Heart right ventricle (tissue), 16 donors: ENCODE measurements at regions not wholly inside any gene's neighbourhood (a gene's known extent, or its start where the extent isn't known, plus 50 kb on each side); places are given as distances from the start of the nearest gene placed in this dataset.
"Not testable (repeated sequence)": the region's sequence is repeated elsewhere in the genome, so short reads cannot be mapped to it uniquely, and the experiment has no call there.

Experiments used
- ATAC-seq, 8 donors: fragments of 200-7000 bp; cut with Tn5 transposase; one replicate each; pipeline ENCODE4 v1.9.1; 2020; ENCODE audit warnings: mild to moderate bottlenecking in 8 of 8, moderate library complexity in 8 of 8, moderate number of reproducible peaks in 1 of 8
- DNase-seq, 2 donors: peaks; one replicate each; pipeline ENCODE4 v3.0.0-alpha.2; 2020
- H3K27ac ChIP-seq, 10 donors: fragments of 200-600 bp; sonication (generic) in 2 of 10; one replicate each; pipeline versions ENCODE4 v1.5.0 to v1.8.0; 2020 to 2022; ENCODE audit warnings: mild to moderate bottlenecking in 3 of 10
- H3K27me3 ChIP-seq, 7 donors: fragments of 200-600 bp; one replicate each; pipeline ENCODE4 v1.8.0; 2021 to 2022; ENCODE audit warnings: mild to moderate bottlenecking in 2 of 7
- H3K36me3 ChIP-seq, 9 donors: fragments of 200-600 bp; sonication (generic) in 1 of 9; one replicate each; pipeline versions ENCODE4 v1.5.0 to v1.8.0; 2020 to 2022; ENCODE audit warnings: mild to moderate bottlenecking in 2 of 9
- H3K4me1 ChIP-seq, 9 donors: fragments of 200-600 bp; sonication (generic) in 1 of 9; one replicate each; pipeline versions ENCODE4 v1.5.0 to v1.8.0; 2020 to 2022; ENCODE audit warnings: mild to moderate bottlenecking in 4 of 9
- H3K4me3 ChIP-seq, 10 donors: fragments of 200-600 bp; sonication (generic) in 2 of 10; one replicate each; pipeline versions ENCODE4 v1.5.0 to v1.8.0; 2020 to 2022; ENCODE audit warnings: mild to moderate bottlenecking in 7 of 10, moderate library complexity in 2 of 10
- H3K9me3 ChIP-seq, 11 donors: fragments of 200-600 bp in 10 of 11; sonication (generic) in 2 of 11; one replicate each; pipeline versions ENCODE4 v1.5.0 to v1.8.0; 2013 to 2022; ENCODE audit warnings: mild to moderate bottlenecking in 2 of 11, control low read depth in 1 of 11, moderate library complexity in 1 of 11
- WGBS, 2 donors: extraction: QIAGEN DNeasy Blood & Tissue Kit; methylation state at CpG; one replicate each; pipeline ENCODE4 v1.1.7; 2013; ENCODE audit warnings: inconsistent platforms in 1 of 2; 5-methylcytosine and 5-hydroxymethylcytosine counted together
- intact Hi-C, 10 donors: fragments of 100-400 bp; cut with DNase I; formaldehyde crosslinking; loops; one replicate each; pipeline versions ENCODE4 v1.11.1 to v1.14.2; 2022
- TF ChIP-seq, protein P1 (sequence below), 9 donors: fragments of 200-600 bp; sonication (generic) in 2 of 9; IDR thresholded peaks; one replicate each; pipeline versions ENCODE4 v1.5.0 to v1.8.0; 2021 to 2022; ENCODE audit warnings: antibody characterized with exemption in 9 of 9, mild to moderate bottlenecking in 5 of 9, moderate library complexity in 1 of 9
- donor health status: Arrhythmogenic right ventricular cardiomyopathy.
- donor health status: ischemic (EF 13 %, LVEDD 7.1; RV severe dilation, severe dysfunction).
- donor health status: healthy with polysubstance abuse.
- donor health status: DM: no; HTN: yes; CAD: no.
- donor health status: DM: no; HTN: no; CAD: no.
- donor health status: ischemic (EF 25% LVEDD 6.9; RV normal size, moderate dysfunction).
- donor health status: ischemic (EF 25% LVEDD 5.7; RV mildly dilated, moderate dysfunction).
- donor health status: healthy.
- donor health status: DM: yes; HTN: yes; CAD: no.
- donor health status: Ischemic cardiomyopathy.
- donor health status: ischemic (EF 35%, LVEDD 5.7; RV mildly dilated, moderate dysfunction).
- donor health status: nonischemic (EF 11% LVEDD 7.7; RV severe dilation, severe dysfunction).
- donor health status: DM: yes; HTN: yes; CAD: no.
- donor health status: PGD.
- donor health status: ischemic (EF 29% LVEDD 5.4; RV normal size, mild dysfunction).
- donor health status: nonischemic (EF 23%, LVEDD 6.1; RV moderate dilation, normal function).

DNA sequence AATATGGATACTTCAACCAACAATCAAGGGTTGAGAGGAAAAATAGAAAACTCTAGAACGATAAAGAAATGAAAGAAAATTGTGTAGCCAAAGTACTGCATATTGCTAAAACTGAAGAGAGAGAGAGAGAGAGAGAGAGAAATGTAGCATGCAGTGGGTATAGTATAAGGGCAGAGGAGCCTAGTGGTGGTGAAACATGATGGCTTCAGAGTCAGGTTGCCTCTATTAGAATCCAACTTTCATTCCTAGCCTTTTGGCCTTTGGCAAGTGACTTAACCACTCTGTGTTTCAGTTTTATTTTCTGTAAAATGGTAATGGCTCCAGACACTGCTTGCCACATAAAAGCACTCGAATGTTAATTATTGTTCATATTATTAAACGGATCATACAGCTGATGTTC is 71.2 kb upstream of the NAF1 start:
- Histone ChIP-seq H3K4me3 (no peak overlapping the region), H3K27me3 (no peaks in the 10 kb centered on the region), H3K27ac (no peak overlapping the region), H3K4me1 (no peaks in the 10 kb centered on the region), H3K36me3 (no peaks in the 10 kb centered on the region), H3K9me3 (peaks cover 0 to 14% (median 0%) of the 10 kb centered on the region in 11 donors)
- TF ChIP-seq, protein P1, sequence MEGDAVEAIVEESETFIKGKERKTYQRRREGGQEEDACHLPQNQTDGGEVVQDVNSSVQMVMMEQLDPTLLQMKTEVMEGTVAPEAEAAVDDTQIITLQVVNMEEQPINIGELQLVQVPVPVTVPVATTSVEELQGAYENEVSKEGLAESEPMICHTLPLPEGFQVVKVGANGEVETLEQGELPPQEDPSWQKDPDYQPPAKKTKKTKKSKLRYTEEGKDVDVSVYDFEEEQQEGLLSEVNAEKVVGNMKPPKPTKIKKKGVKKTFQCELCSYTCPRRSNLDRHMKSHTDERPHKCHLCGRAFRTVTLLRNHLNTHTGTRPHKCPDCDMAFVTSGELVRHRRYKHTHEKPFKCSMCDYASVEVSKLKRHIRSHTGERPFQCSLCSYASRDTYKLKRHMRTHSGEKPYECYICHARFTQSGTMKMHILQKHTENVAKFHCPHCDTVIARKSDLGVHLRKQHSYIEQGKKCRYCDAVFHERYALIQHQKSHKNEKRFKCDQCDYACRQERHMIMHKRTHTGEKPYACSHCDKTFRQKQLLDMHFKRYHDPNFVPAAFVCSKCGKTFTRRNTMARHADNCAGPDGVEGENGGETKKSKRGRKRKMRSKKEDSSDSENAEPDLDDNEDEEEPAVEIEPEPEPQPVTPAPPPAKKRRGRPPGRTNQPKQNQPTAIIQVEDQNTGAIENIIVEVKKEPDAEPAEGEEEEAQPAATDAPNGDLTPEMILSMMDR (IDR thresholded peaks at IDR 0.05): no peak
- 78 to 79% methylated on average over 3 of the region's 3 CpGs for WGBS, 2 donors
- intact Hi-C loops: no loop called here
- DNase-seq: no peak
- no peak for ATAC-seq

DNA sequence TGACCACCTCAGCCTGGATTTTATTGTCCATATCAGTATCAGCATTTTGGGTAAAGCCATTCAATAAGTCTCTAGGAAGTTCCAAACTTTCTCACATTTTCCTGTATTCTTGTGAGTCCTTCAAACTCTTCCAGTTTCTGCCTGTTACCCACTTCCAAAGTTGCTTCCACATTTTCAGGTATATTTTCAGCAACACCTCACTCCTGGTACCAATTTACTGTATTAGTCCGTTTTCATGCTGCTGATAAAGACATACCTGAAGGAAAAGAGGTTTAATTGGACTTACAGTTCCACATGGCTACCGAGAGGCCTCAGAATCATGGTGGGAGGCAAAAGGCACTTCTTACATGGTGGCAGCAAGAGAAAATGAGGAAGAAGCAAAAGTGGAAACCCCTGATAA is 69.7 kb upstream of the NAF1 start:
- ATAC-seq: not testable (repeated sequence)

DNA sequence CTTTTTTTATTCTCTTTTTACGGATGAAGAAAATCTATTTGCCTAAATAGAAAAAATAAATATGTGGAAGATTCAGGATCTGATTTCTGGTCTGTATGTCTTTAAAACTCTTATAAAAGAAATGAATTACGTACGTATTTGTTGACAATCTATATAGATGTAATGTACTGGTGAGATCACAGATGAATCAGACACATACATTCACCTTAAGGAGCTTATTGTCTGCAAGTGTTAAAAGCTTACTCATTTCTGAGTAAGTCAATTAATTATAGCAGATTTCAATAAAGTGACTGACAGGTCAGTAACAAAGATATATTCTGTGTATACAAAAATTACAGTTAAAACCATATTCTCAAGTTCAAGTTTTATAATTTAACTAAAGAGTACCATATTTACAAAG is 66.6 kb upstream of the NAF1 start:
- ATAC-seq (no peak), DNase-seq (no peak)
- Histone ChIP-seq H3K36me3 (no peaks in the 10 kb centered on the region), H3K9me3 (peaks cover 0 to 17% (median 0%) of the 10 kb centered on the region in 11 donors), H3K4me1 (no peaks in the 10 kb centered on the region), H3K4me3 (no peak overlapping the region), H3K27ac (no peak overlapping the region), H3K27me3 (no peaks in the 10 kb centered on the region)
- intact Hi-C loops: no loop called here
- 84 to 89% methylated on average over 3 of the region's 3 CpGs for WGBS, 2 donors
- TF ChIP-seq, protein P1 (IDR thresholded peaks at IDR 0.05): no peak

More for the DNA sequence above, 69.7 kb upstream of the NAF1 start:
- intact Hi-C loops, H3K4me3 ChIP-seq, H3K4me1 ChIP-seq, H3K36me3 ChIP-seq, H3K27me3 ChIP-seq, DNase-seq, H3K27ac ChIP-seq: not testable (repeated sequence)
- peaks cover 0 to 14% (median 0%) of the 10 kb centered on the region in 11 donors for H3K9me3 ChIP-seq
- 67 to 69% methylated on average over 2 of the region's 2 CpGs for WGBS, 2 donors

DNA sequence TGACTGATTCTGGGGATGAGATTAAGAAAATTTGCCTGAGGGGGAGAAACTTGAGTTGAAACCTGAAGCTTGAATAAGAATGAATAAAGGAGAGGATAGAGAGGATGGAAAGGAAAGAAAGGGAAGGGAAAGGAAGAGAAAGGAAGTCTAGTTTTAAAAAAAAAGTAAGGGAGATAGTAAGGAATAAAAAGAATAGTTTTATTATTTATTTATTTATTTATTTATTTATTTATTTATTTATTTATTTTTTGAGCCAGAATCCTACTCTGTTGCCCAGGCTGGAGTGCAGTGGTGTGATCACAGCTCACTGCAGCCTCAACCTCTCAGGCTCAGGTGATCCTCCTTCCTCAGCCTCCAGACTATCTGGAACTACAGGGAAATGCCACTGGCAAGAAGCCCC is 62.0 kb upstream of the NAF1 start:
- DNase-seq (no peak), ATAC-seq (no peak)
- TF ChIP-seq, protein P1 (IDR thresholded peaks at IDR 0.05): no peak
- H3K4me3 ChIP-seq: no peak overlapping the region
- H3K36me3 ChIP-seq: no peaks in the 10 kb centered on the region
- no peaks in the 10 kb centered on the region for H3K4me1 ChIP-seq
- peaks cover 0 to 22% (median 4%) of the 10 kb centered on the region in 11 donors for H3K9me3 ChIP-seq
- intact Hi-C loops: no loop called here
- H3K27me3 ChIP-seq: no peaks in the 10 kb centered on the region
- H3K27ac ChIP-seq: no peak overlapping the region

DNA sequence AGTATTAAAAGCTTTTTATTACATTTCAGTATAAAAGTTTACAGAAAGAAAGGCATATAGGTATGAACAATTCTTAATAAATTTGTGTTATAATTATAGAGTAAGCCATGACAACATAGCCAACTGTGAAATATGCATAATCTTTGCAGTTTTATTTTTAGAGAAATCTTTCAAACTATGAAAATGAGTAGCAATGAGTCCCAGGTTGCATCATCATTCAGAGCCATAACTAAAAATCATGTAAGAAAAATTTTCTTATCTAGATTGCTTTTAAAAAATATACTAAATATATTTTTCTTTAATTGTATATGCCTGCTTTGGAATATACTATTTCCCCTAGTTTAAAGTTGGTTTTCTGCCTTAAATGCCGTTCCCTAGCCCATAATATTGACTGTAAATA is 54.8 kb upstream of the NAF1 start:
- no peak overlapping the region for H3K27ac ChIP-seq
- no peaks in the 10 kb centered on the region for H3K36me3 ChIP-seq
- ATAC-seq: no peak
- no peak overlapping the region for H3K4me3 ChIP-seq
- DNase-seq: no peak
- H3K27me3 ChIP-seq: peaks cover 0 to 4% (median 0%) of the 10 kb centered on the region in 7 donors
- intact Hi-C loops: no loop called here
- H3K9me3 ChIP-seq: peaks cover 0 to 8% (median 0%) of the 10 kb centered on the region in 11 donors
- TF ChIP-seq, protein P1 (IDR thresholded peaks at IDR 0.05): no peak
- no peaks in the 10 kb centered on the region for H3K4me1 ChIP-seq
- 88 to 90% methylated on average over 1 of the region's 1 CpG for WGBS, 2 donors
